ENCODE measurements at regions not wholly inside any gene's neighbourhood (a gene's known extent, or its start where the extent isn't known, plus 50 kb on each side); places are given as distances from the start of the nearest gene placed in this dataset.

GRCh38 chr16:73616166-73616753, 568.3 kb upstream of the ZFHX3 start:
- TF ChIP-seq FOXK2 (IDR thresholded peaks at IDR 0.05) = no peak
- no peak for TF ChIP-seq L3MBTL2 (conservative IDR thresholded peaks at IDR 0.05)
- no peak for TF ChIP-seq ARNT (IDR thresholded peaks at IDR 0.05)

Data from HEK293T (cell line).